Type B pancreatic cell (in vitro differentiated cells): ENCODE measurements at regions not wholly inside any gene's neighbourhood (a gene's known extent, or its start where the extent isn't known, plus 50 kb on each side); places are given as distances from the start of the nearest gene placed in this dataset.

Experiments
- DNase-seq: peaks from one replicate; pipeline ENCODE4 v3.0.0; 2021; ENCODE audit warnings: mixed read lengths; ENCODE audit not compliant: unreplicated experiment; ENCODE audit errors: extremely low spot score
- H3K27ac Mint-ChIP-seq: 2 replicates; pipeline ENCODE4 v1.8.0; 2021; ENCODE audit warnings: mild to moderate bottlenecking, mixed read lengths
- H3K27me3 Mint-ChIP-seq: 2 replicates; pipeline ENCODE4 v1.8.0; 2021; ENCODE audit warnings: mixed read lengths
- H3K36me3 Mint-ChIP-seq: 2 replicates; pipeline ENCODE4 v1.8.0; 2021; ENCODE audit warnings: mixed read lengths
- H3K4me1 Mint-ChIP-seq: one replicate; pipeline ENCODE4 v1.8.0; 2021; ENCODE audit warnings: mixed read lengths; ENCODE audit not compliant: unreplicated experiment
- H3K4me3 Mint-ChIP-seq: 2 replicates; pipeline ENCODE4 v1.8.0; 2021; ENCODE audit warnings: mild to moderate bottlenecking, mixed read lengths
- H3K9me3 Mint-ChIP-seq: 2 replicates; pipeline ENCODE4 v1.8.0; 2021; ENCODE audit warnings: mixed read lengths
- CTCF ChIP-seq: fragments of 200-600 bp; sonication (generic); conservative IDR thresholded peaks from 2 replicates; pipeline ENCODE4 v1.5.0; 2021; ENCODE audit warnings: antibody characterized with exemption, mild to moderate bottlenecking

GRCh38 chr5:54883374-54884194, 101.8 kb downstream of the ESM1 start:
- Mint-ChIP-seq H3K9me3 (no peaks in the 10 kb centered on the region), H3K27me3 (peaks cover 46% of the 10 kb centered on the region), H3K36me3 (peaks cover 6% of the 10 kb centered on the region), H3K27ac (peak overlapping the region; percentile 85), H3K4me1 (peaks cover 9% of the 10 kb centered on the region), H3K4me3 (peak overlapping the region; percentile 90)
- no peak for DNase-seq
- peak; percentile 23 for TF ChIP-seq CTCF

- H3K36me3 Mint-ChIP-seq: peaks cover 6% of the 10 kb centered on the region
- H3K9me3 Mint-ChIP-seq: no peaks in the 10 kb centered on the region
- TF ChIP-seq CTCF: no peak
- H3K27me3 Mint-ChIP-seq: peaks cover 42% of the 10 kb centered on the region
- no peak for DNase-seq
- H3K4me1 Mint-ChIP-seq: peaks cover 9% of the 10 kb centered on the region
- peak overlapping the region; percentile 85 for H3K27ac Mint-ChIP-seq
- H3K4me3 Mint-ChIP-seq: peak overlapping the region; percentile 90
Measured at GRCh38 chr5:54882841-54883240, 102.6 kb downstream of the ESM1 start.

GRCh38 chr5:54882101-54882500, 103.3 kb downstream of the ESM1 start:
- no peak overlapping the region for H3K27ac Mint-ChIP-seq
- DNase-seq: no peak
- H3K36me3 Mint-ChIP-seq: peaks cover 6% of the 10 kb centered on the region
- no peak for TF ChIP-seq CTCF
- H3K4me1 Mint-ChIP-seq: peaks cover 9% of the 10 kb centered on the region
- H3K27me3 Mint-ChIP-seq: peaks cover 42% of the 10 kb centered on the region
- H3K4me3 Mint-ChIP-seq: peak overlapping the region; percentile 70
- no peaks in the 10 kb centered on the region for H3K9me3 Mint-ChIP-seq

- Mint-ChIP-seq H3K9me3 (no peaks in the 10 kb centered on the region), H3K4me3 (no peak overlapping the region), H3K36me3 (peaks cover 6% of the 10 kb centered on the region), H3K27ac (no peak overlapping the region), H3K4me1 (peaks cover 13% of the 10 kb centered on the region), H3K27me3 (peaks cover 45% of the 10 kb centered on the region)
- DNase-seq: no peak
- no peak for TF ChIP-seq CTCF
Measured at GRCh38 chr5:54881286-54882005, 103.9 kb downstream of the ESM1 start.

GRCh38 chr5:54876976-54877375, 108.4 kb downstream of the ESM1 start:
- no peaks in the 10 kb centered on the region for H3K36me3 Mint-ChIP-seq
- no peak for DNase-seq
- H3K9me3 Mint-ChIP-seq: no peaks in the 10 kb centered on the region
- no peak overlapping the region for H3K4me3 Mint-ChIP-seq
- peaks cover 15% of the 10 kb centered on the region for H3K4me1 Mint-ChIP-seq
- peaks cover 16% of the 10 kb centered on the region for H3K27me3 Mint-ChIP-seq
- H3K27ac Mint-ChIP-seq: peak overlapping the region; percentile 13
- no peak for TF ChIP-seq CTCF
